Duodenal mucosa (tissue), 2 donors: ENCODE measurements at regions not wholly inside any gene's neighbourhood (a gene's known extent, or its start where the extent isn't known, plus 50 kb on each side); places are given as distances from the start of the nearest gene placed in this dataset.

Source experiments
- H3K27ac ChIP-seq: one replicate; pipeline ENCODE4 v1.7.0; 2013; ENCODE audit warnings: low read depth, low read length
- H3K27me3 ChIP-seq, 2 donors: one replicate each; pipeline ENCODE4 v1.7.0; 2013; ENCODE audit warnings: low read length in 2 of 2, control low read depth in 1 of 2; ENCODE audit not compliant: insufficient read depth in 2 of 2, control insufficient read depth in 1 of 2
- H3K36me3 ChIP-seq, 2 donors: one replicate each; pipeline ENCODE4 v1.7.0; 2013; ENCODE audit warnings: low read length in 2 of 2, control low read depth in 1 of 2; ENCODE audit not compliant: insufficient read depth in 2 of 2, control insufficient read depth in 1 of 2
- H3K4me1 ChIP-seq, 2 donors: one replicate each; pipeline ENCODE4 v1.7.0; 2013; ENCODE audit warnings: low read length in 2 of 2, control low read depth in 1 of 2; ENCODE audit not compliant: insufficient read depth in 2 of 2, control insufficient read depth in 1 of 2
- H3K4me3 ChIP-seq, 2 donors: one replicate each; pipeline ENCODE4 v1.7.0; 2013; ENCODE audit warnings: low read length in 2 of 2, low read depth in 1 of 2
- H3K9ac ChIP-seq, 2 donors: one replicate each; pipeline ENCODE4 v1.7.0; 2013; ENCODE audit warnings: low read length in 2 of 2, low read depth in 1 of 2
- H3K9me3 ChIP-seq, 2 donors: one replicate each; pipeline ENCODE4 v1.7.0; 2013; ENCODE audit warnings: low read length in 2 of 2, control low read depth in 1 of 2; ENCODE audit not compliant: control insufficient read depth in 1 of 2

GRCh38 chr13:55245005-55245644 lies 1895.6 kb upstream of the PRR20A start:
- no peaks in the 10 kb centered on the region for H3K36me3 ChIP-seq
- no peak overlapping the region for H3K4me3 ChIP-seq
- H3K27ac ChIP-seq, result no peak overlapping the region
- H3K9ac ChIP-seq, result no peak overlapping the region
- no peaks in the 10 kb centered on the region for H3K4me1 ChIP-seq
- peaks cover 7 to 13% of the 10 kb centered on the region in 2 donors for H3K9me3 ChIP-seq
- H3K27me3 ChIP-seq, result no peaks in the 10 kb centered on the region

DNA sequence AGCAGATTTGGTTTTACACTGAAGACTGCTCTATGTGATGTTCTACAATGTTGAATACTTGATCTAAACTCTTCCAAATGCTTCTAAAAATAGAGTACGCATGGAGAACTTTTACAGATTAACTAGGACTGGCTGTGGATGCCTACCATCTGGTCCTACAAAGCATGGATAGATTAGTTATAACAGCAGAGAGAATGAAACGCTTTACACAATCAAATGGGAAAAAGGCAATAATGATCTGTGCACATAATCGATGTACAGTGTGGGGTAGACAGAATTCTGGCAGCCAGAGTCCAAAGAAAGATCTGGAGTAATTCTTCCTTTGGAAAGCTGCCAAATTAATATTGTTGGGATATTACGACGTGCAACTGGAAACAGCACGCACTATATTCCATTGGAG lies 1885.5 kb upstream of the PRR20A start:
- Histone ChIP-seq H3K4me3 (no peak overlapping the region), H3K9me3 (peaks cover 0 to 4% of the 10 kb centered on the region in 2 donors), H3K27me3 (no peaks in the 10 kb centered on the region), H3K9ac (no peak overlapping the region), H3K4me1 (no peaks in the 10 kb centered on the region), H3K27ac (no peak overlapping the region), H3K36me3 (no peaks in the 10 kb centered on the region)

DNA sequence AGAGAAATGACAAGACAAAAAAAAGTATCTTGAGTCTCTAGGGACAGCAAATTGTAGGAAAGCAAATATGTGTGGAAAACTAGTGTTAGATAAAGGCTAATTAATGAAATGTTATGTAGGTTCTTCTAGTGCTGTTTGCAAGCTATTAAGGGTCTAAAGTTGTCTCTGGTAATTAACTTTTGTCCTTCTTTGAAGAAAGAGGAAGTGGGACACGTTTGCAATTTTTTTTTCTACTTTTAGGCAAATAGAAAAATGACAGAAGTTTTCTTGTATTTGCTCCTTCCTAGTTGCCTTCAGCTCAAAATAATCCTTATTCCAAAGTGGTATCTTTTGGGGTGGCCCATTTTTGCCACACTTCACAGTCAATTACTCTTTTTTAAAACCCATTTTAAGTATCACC lies 1877.7 kb upstream of the PRR20A start:
- H3K4me3 ChIP-seq, result no peak overlapping the region
- H3K9me3 ChIP-seq, result peaks cover 2 to 4% of the 10 kb centered on the region in 2 donors
- H3K27ac ChIP-seq, result no peak overlapping the region
- no peaks in the 10 kb centered on the region for H3K36me3 ChIP-seq
- no peak overlapping the region for H3K9ac ChIP-seq
- no peaks in the 10 kb centered on the region for H3K27me3 ChIP-seq
- H3K4me1 ChIP-seq, result no peaks in the 10 kb centered on the region

DNA sequence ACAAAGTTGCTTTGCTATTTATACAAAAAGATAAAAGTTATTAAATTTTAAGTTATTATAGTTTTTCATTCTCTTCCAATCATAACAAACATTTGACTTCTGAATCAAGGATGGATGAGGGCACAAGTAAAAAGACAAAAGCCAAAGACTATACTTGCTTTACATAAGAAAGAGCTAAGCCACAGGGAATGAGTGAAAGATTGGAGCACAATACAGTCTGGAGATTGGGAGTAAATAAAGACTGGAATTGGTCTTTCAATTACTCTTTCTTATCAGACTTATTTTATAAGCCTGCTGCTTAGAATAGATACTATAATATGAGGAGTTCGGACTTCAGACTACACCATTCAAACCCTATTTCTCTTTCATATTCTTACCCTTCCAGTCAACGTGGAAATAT lies 1874.1 kb upstream of the PRR20A start:
- H3K4me3 ChIP-seq, result no peak overlapping the region
- peaks cover 0 to 2% of the 10 kb centered on the region in 2 donors for H3K9me3 ChIP-seq
- no peak overlapping the region for H3K27ac ChIP-seq
- no peak overlapping the region for H3K9ac ChIP-seq
- H3K36me3 ChIP-seq, result no peaks in the 10 kb centered on the region
- no peaks in the 10 kb centered on the region for H3K27me3 ChIP-seq
- no peaks in the 10 kb centered on the region for H3K4me1 ChIP-seq

GRCh38 chr13:55298201-55298600 lies 1842.5 kb upstream of the PRR20A start:
- Histone ChIP-seq H3K4me3 (no peak overlapping the region), H3K9ac (no peak overlapping the region), H3K9me3 (peaks cover 0 to 7% of the 10 kb centered on the region in 2 donors), H3K27me3 (no peaks in the 10 kb centered on the region), H3K4me1 (no peaks in the 10 kb centered on the region), H3K27ac (no peak overlapping the region), H3K36me3 (no peaks in the 10 kb centered on the region)

DNA sequence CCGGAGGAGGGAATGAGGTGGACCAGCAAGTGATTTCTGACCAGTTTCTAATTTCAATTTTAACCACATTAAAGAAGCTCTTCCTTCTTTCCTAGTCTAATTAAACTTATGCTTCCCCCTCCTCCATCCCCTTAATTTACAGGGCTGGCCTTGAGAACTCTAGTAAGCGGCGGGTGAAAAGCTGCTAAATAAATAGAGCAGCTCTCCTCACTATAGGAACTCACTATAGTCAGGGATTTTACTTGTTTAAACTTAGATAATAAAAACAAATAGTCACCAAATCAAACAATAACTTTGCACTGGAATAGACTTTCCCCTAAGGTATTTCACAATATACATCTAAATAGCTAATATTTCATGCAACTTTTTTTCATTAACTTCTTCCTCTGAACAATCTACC lies 1838.2 kb upstream of the PRR20A start:
- H3K9me3 ChIP-seq, result no peaks in the 10 kb centered on the region
- no peaks in the 10 kb centered on the region for H3K36me3 ChIP-seq
- no peak overlapping the region for H3K4me3 ChIP-seq
- no peaks in the 10 kb centered on the region for H3K27me3 ChIP-seq
- no peak overlapping the region for H3K27ac ChIP-seq
- H3K4me1 ChIP-seq, result no peaks in the 10 kb centered on the region
- no peak overlapping the region for H3K9ac ChIP-seq

DNA sequence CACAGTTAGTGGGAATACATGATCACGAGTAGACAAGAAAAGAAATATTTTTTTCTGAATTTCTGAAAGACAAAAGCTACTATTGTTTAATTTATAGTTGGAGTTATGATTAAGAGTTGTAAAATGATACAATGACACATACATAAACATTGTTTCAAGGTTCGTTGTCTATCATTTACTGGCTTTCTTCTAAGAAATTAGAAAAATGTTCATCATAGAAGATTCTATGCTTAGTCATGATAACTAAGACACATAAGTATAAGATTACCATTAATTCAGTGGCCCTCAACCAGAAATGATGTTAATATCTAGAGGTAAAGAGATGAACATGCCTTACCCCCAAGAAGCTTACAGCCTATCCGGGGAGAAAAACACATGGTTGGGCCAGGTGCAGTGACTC lies 1832.8 kb upstream of the PRR20A start:
- Histone ChIP-seq H3K27me3 (no peaks in the 10 kb centered on the region), H3K27ac (no peak overlapping the region), H3K9me3 (peaks cover 4% of the 10 kb centered on the region in 2 donors), H3K4me3 (no peak overlapping the region), H3K36me3 (no peaks in the 10 kb centered on the region), H3K4me1 (no peaks in the 10 kb centered on the region), H3K9ac (no peak overlapping the region)

GRCh38 chr13:55341891-55342290 lies 1798.8 kb upstream of the PRR20A start:
- Histone ChIP-seq H3K36me3 (no peaks in the 10 kb centered on the region), H3K4me1 (no peaks in the 10 kb centered on the region), H3K9ac (no peak overlapping the region), H3K4me3 (no peak overlapping the region), H3K27ac (no peak overlapping the region), H3K27me3 (no peaks in the 10 kb centered on the region), H3K9me3 (peaks cover 6 to 9% of the 10 kb centered on the region in 2 donors)

- Histone ChIP-seq H3K4me1 (no peaks in the 10 kb centered on the region), H3K9ac (no peak overlapping the region), H3K27ac (no peak overlapping the region), H3K36me3 (no peaks in the 10 kb centered on the region), H3K27me3 (no peaks in the 10 kb centered on the region), H3K9me3 (peaks cover 0 to 9% of the 10 kb centered on the region in 2 donors), H3K4me3 (no peak overlapping the region)
These were observed 1795.5 kb upstream of the PRR20A start for GRCh38 chr13:55345224-55345623.

DNA sequence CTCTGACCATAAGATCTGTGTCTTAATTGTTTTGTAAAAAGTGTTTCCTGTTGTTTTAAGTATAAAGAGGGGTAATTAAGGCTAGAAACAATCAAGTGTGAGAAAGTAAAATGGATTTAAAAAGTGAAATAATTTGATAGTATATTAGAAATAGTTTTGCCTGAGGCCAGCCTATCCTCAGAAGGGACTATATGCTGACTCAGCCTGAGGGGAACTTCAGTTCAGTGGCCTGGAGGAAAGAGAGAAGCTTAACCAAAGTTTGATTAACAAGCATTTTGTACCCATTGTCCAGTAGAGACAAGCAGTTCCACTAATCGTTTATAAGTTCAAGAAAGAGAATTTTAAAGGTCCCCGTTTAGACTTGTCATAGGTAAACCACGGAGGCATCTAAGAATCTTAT lies 1793.2 kb upstream of the PRR20A start:
- H3K27me3 ChIP-seq, result no peaks in the 10 kb centered on the region
- no peak overlapping the region for H3K4me3 ChIP-seq
- no peaks in the 10 kb centered on the region for H3K4me1 ChIP-seq
- no peak overlapping the region for H3K27ac ChIP-seq
- no peaks in the 10 kb centered on the region for H3K36me3 ChIP-seq
- no peak overlapping the region for H3K9ac ChIP-seq
- H3K9me3 ChIP-seq, result peaks cover 0 to 3% of the 10 kb centered on the region in 2 donors

DNA sequence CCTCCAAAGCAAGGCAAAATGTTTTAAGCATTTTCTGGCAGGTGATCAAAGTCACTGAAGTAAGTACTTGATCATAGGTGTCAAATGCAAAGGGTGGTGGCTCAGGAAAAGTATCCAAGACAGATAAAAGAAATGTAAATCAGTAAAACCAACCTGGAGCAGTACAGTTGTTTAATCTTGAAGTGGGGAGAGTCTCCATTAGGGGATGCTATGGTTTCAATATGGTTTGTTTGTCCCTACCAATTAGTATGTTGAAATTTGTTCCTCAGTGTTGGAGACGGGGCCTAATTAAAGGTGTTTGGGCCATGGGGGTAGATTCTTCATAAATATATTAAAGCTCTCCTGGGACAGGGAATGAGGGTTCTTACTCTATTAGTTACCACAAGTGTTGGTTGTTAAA lies 1781.7 kb upstream of the PRR20A start:
- no peak overlapping the region for H3K4me3 ChIP-seq
- no peaks in the 10 kb centered on the region for H3K36me3 ChIP-seq
- no peak overlapping the region for H3K9ac ChIP-seq
- H3K9me3 ChIP-seq, result peaks cover 4 to 6% of the 10 kb centered on the region in 2 donors
- H3K27ac ChIP-seq, result no peak overlapping the region
- no peaks in the 10 kb centered on the region for H3K27me3 ChIP-seq
- no peaks in the 10 kb centered on the region for H3K4me1 ChIP-seq
